DND-41 (cell line): ENCODE measurements at regions not wholly inside any gene's neighbourhood (a gene's known extent, or its start where the extent isn't known, plus 50 kb on each side); places are given as distances from the start of the nearest gene placed in this dataset.

Source experiments
- ATAC-seq: fragments of 200-7000 bp; cut with Tn5 transposase; 3 replicates; pipeline ENCODE4 v1.9.1; 2021; ENCODE audit warnings: low read depth; ENCODE audit not compliant: insufficient read depth
- DNase-seq: peaks from one replicate; pipeline ENCODE4 v3.0.0-alpha.2; 2020
- H2AFZ ChIP-seq: 2 replicates; pipeline ENCODE4 v1.6.0; 2012; ENCODE audit warnings: low read depth, low read length
- H3K27ac ChIP-seq: 2 replicates; pipeline ENCODE4 v1.5.1; 2012; ENCODE audit warnings: low read length, inconsistent platforms
- H3K27me3 ChIP-seq: fragments of 200-600 bp; sonication (generic); 2 replicates; pipeline ENCODE4 v1.6.0; 2012; ENCODE audit warnings: low read length, mild to moderate bottlenecking, inconsistent platforms; ENCODE audit not compliant: insufficient read depth, poor library complexity
- H3K36me3 ChIP-seq: 2 replicates; pipeline ENCODE4 v1.5.1; 2012; ENCODE audit warnings: low read length, inconsistent platforms; ENCODE audit not compliant: insufficient read depth
- H3K4me1 ChIP-seq: 2 replicates; pipeline ENCODE4 v1.5.1; 2012; ENCODE audit warnings: mild to moderate bottlenecking, low read length; ENCODE audit not compliant: insufficient read depth
- H3K4me2 ChIP-seq: 2 replicates; pipeline ENCODE4 v1.6.0; 2012; ENCODE audit warnings: mild to moderate bottlenecking, moderate library complexity, low read length, inconsistent platforms; ENCODE audit not compliant: insufficient read depth
- H3K4me3 ChIP-seq, 2 experiments: fragments of 200-600 bp in 1 of 2; shearing (Covaris generic) in 1 of 2; 2 replicates each; pipeline ENCODE4 v1.5.1; 2012 to 2016; ENCODE audit warnings: inconsistent platforms in 2 of 2, low read length in 2 of 2, mild to moderate bottlenecking in 2 of 2, low read depth in 1 of 2, moderate library complexity in 1 of 2
- H3K79me2 ChIP-seq: 2 replicates; pipeline ENCODE4 v1.6.0; 2012; ENCODE audit warnings: low read length, inconsistent platforms; ENCODE audit not compliant: insufficient read depth
- H3K9ac ChIP-seq: 2 replicates; pipeline ENCODE4 v1.6.0; 2012; ENCODE audit warnings: low read depth, mild to moderate bottlenecking, inconsistent platforms, low read length, moderate library complexity
- H3K9me3 ChIP-seq: 2 replicates; pipeline ENCODE4 v1.5.1; 2012; ENCODE audit warnings: low read length, moderate library complexity, mild to moderate bottlenecking, inconsistent platforms; ENCODE audit not compliant: insufficient read depth, severe bottlenecking
- H4K20me1 ChIP-seq: 2 replicates; pipeline ENCODE4 v1.6.0; 2012; ENCODE audit warnings: low read length; ENCODE audit not compliant: insufficient read depth
- CTCF ChIP-seq: IDR thresholded peaks from 2 replicates; pipeline ENCODE4 v1.5.1; 2012; ENCODE audit warnings: borderline replicate concordance, low read length, moderate library complexity, mild to moderate bottlenecking; ENCODE audit not compliant: poor library complexity, severe bottlenecking; ENCODE audit errors: extremely low read depth
- EZH2 ChIP-seq: IDR thresholded peaks from 3 replicates; pipeline ENCODE4 v1.6.1; 2012; ENCODE audit warnings: borderline replicate concordance, low read depth, mild to moderate bottlenecking, moderate library complexity, low read length, inconsistent platforms; ENCODE audit not compliant: severe bottlenecking

- DNase-seq (no peak), ATAC-seq (no peak)
- H3K27me3 ChIP-seq: no peaks in the 10 kb centered on the region
- no peaks in the 10 kb centered on the region for H3K79me2 ChIP-seq
- no peaks in the 10 kb centered on the region for H3K9me3 ChIP-seq
- no peaks in the 10 kb centered on the region for H3K4me1 ChIP-seq
- no peaks in the 10 kb centered on the region for H4K20me1 ChIP-seq
- no peak overlapping the region for H2AFZ ChIP-seq
- H3K9ac ChIP-seq: no peak overlapping the region
- no peak overlapping the region for H3K4me3 ChIP-seq
- H3K4me2 ChIP-seq: no peak overlapping the region
- H3K36me3 ChIP-seq: no peaks in the 10 kb centered on the region
- no peak for TF ChIP-seq CTCF
- TF ChIP-seq EZH2: no peak
- no peak overlapping the region for H3K27ac ChIP-seq
Measured at GRCh38 chr5:117999939-118000549, 988.3 kb downstream of the DTWD2 start.

- Histone ChIP-seq H4K20me1 (no peaks in the 10 kb centered on the region), H3K9ac (no peak overlapping the region), H3K4me3 (no peak overlapping the region), H3K36me3 (no peaks in the 10 kb centered on the region), H2AFZ (no peak overlapping the region), H3K79me2 (no peaks in the 10 kb centered on the region), H3K9me3 (no peaks in the 10 kb centered on the region), H3K27ac (no peak overlapping the region), H3K27me3 (no peaks in the 10 kb centered on the region), H3K4me1 (no peaks in the 10 kb centered on the region), H3K4me2 (no peak overlapping the region)
- no peak for DNase-seq
- TF ChIP-seq CTCF (no peak), EZH2 (no peak)
- no peak for ATAC-seq
Measured at GRCh38 chr5:117982691-117983090, 1005.7 kb downstream of the DTWD2 start.

GRCh38 chr5:117973785-117974184, 1014.6 kb downstream of the DTWD2 start:
- DNase-seq (no peak), ATAC-seq (no peak)
- Histone ChIP-seq H4K20me1 (no peaks in the 10 kb centered on the region), H3K36me3 (no peaks in the 10 kb centered on the region), H3K27ac (no peak overlapping the region), H3K79me2 (no peaks in the 10 kb centered on the region), H3K4me3 (no peak overlapping the region), H3K4me1 (no peaks in the 10 kb centered on the region), H3K27me3 (no peaks in the 10 kb centered on the region), H3K4me2 (no peak overlapping the region), H2AFZ (no peak overlapping the region), H3K9me3 (no peaks in the 10 kb centered on the region), H3K9ac (no peak overlapping the region)
- TF ChIP-seq CTCF (no peak), EZH2 (no peak)

- Histone ChIP-seq H4K20me1 (no peaks in the 10 kb centered on the region), H3K4me1 (no peaks in the 10 kb centered on the region), H3K4me3 (no peak overlapping the region), H3K27ac (no peak overlapping the region), H3K79me2 (no peaks in the 10 kb centered on the region), H2AFZ (no peak overlapping the region), H3K36me3 (no peaks in the 10 kb centered on the region), H3K9me3 (no peaks in the 10 kb centered on the region), H3K27me3 (no peaks in the 10 kb centered on the region), H3K4me2 (no peak overlapping the region), H3K9ac (no peak overlapping the region)
- ATAC-seq (no peak), DNase-seq (no peak)
- TF ChIP-seq EZH2 (no peak), CTCF (no peak)
Measured at GRCh38 chr5:117955831-117956230, 1032.5 kb downstream of the DTWD2 start.
